WTC11 (cell line): ENCODE measurements at regions not wholly inside any gene's neighbourhood (a gene's known extent, or its start where the extent isn't known, plus 50 kb on each side); places are given as distances from the start of the nearest gene placed in this dataset.

Source experiments
- ESRRA ChIP-seq: sonication (generic); formaldehyde crosslinking; IDR thresholded peaks from 2 replicates; pipeline ENCODE4 v1.8.1; 2022; ENCODE audit warnings: mild to moderate bottlenecking, missing genetic modification reagents, borderline replicate concordance
- NR2C2 ChIP-seq: sonication (generic); formaldehyde crosslinking; IDR thresholded peaks from 2 replicates; pipeline ENCODE4 v1.8.0; 2022; ENCODE audit warnings: mild to moderate bottlenecking, missing genetic modification reagents
- TEAD4 ChIP-seq: sonication (generic); formaldehyde crosslinking; IDR thresholded peaks from 2 replicates; pipeline ENCODE4 v1.8.0; 2022; ENCODE audit warnings: mild to moderate bottlenecking, missing genetic modification reagents
- TF ChIP-seq, protein P1 (sequence below): sonication (generic); formaldehyde crosslinking; conservative IDR thresholded peaks from 2 replicates; pipeline ENCODE4 v1.8.1; 2022; ENCODE audit warnings: mild to moderate bottlenecking, missing genetic modification reagents
- TF ChIP-seq, protein P2 (sequence below): fragments of 200-600 bp; IDR thresholded peaks from 2 replicates; pipeline ENCODE4 v1.8.0; 2022; ENCODE audit warnings: antibody characterized with exemption
- TF ChIP-seq, protein P3 (sequence below): sonication (generic); formaldehyde crosslinking; IDR thresholded peaks from 2 replicates; pipeline ENCODE4 v1.8.0; 2022; ENCODE audit warnings: mild to moderate bottlenecking, missing genetic modification reagents

DNA sequence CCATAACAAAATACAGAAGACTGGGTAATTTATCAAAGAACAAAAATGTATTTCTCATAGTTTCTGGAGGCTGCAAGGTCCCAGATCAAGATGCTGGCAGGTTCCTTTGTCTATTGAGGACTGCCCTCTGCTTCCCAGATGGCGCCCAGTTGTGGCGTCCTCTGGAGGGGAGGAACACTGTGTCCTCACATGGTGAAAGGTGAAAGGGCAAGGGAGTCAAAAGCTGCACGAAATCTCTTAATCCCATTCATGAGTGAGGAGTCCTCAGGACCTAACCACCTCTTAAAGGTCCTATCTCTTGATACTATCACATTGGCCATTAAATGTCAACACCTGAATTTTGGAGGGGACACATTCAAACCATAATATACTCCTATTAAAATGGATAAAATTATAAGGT is 79.3 kb upstream of the IRF2BP2 start:
- TF ChIP-seq, protein P1, sequence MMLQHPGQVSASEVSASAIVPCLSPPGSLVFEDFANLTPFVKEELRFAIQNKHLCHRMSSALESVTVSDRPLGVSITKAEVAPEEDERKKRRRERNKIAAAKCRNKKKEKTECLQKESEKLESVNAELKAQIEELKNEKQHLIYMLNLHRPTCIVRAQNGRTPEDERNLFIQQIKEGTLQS (CRISPR knock-in tag): no peak
- TF ChIP-seq TEAD4 (CRISPR knock-in tag): no peak
- no peak for TF ChIP-seq ESRRA (CRISPR knock-in tag)
- TF ChIP-seq, protein P2, sequence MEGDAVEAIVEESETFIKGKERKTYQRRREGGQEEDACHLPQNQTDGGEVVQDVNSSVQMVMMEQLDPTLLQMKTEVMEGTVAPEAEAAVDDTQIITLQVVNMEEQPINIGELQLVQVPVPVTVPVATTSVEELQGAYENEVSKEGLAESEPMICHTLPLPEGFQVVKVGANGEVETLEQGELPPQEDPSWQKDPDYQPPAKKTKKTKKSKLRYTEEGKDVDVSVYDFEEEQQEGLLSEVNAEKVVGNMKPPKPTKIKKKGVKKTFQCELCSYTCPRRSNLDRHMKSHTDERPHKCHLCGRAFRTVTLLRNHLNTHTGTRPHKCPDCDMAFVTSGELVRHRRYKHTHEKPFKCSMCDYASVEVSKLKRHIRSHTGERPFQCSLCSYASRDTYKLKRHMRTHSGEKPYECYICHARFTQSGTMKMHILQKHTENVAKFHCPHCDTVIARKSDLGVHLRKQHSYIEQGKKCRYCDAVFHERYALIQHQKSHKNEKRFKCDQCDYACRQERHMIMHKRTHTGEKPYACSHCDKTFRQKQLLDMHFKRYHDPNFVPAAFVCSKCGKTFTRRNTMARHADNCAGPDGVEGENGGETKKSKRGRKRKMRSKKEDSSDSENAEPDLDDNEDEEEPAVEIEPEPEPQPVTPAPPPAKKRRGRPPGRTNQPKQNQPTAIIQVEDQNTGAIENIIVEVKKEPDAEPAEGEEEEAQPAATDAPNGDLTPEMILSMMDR: no peak
- TF ChIP-seq, protein P3, sequence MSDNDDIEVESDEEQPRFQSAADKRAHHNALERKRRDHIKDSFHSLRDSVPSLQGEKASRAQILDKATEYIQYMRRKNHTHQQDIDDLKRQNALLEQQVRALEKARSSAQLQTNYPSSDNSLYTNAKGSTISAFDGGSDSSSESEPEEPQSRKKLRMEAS (CRISPR knock-in tag): no peak
- TF ChIP-seq NR2C2 (CRISPR knock-in tag): no peak
